Effector memory CD8-positive, alpha-beta T cell (primary cell): ENCODE measurements at regions not wholly inside any gene's neighbourhood (a gene's known extent, or its start where the extent isn't known, plus 50 kb on each side); places are given as distances from the start of the nearest gene placed in this dataset.

ENCODE experiments used
- ATAC-seq: fragments of 150-1000 bp; cut with Tn5 transposase; replicated peaks from 2 replicates; pipeline ENCODE4 v1.10.0; 2021; ENCODE audit warnings: mild to moderate bottlenecking, moderate library complexity
- DNase-seq, 3 experiments: peaks; one replicate each; pipeline ENCODE4 v3.0.0; 2021
- H3K27ac Mint-ChIP-seq, 2 donors: one replicate each; pipeline ENCODE4 v1.8.0; 2022; ENCODE audit warnings: mild to moderate bottlenecking in 2 of 2, mixed read lengths in 2 of 2, moderate library complexity in 2 of 2
- H3K27me3 Mint-ChIP-seq, 2 donors: one replicate each; pipeline ENCODE4 v1.8.0; 2022; ENCODE audit warnings: mixed read lengths in 2 of 2
- H3K36me3 Mint-ChIP-seq: one replicate; pipeline ENCODE4 v1.8.0; 2022; ENCODE audit warnings: mild to moderate bottlenecking, moderate library complexity, mixed read lengths; ENCODE audit not compliant: insufficient read depth
- H3K4me1 Mint-ChIP-seq, 2 donors: one replicate each; pipeline ENCODE4 v1.8.0; 2022; ENCODE audit warnings: low read depth in 2 of 2, mixed read lengths in 2 of 2
- H3K4me3 Mint-ChIP-seq, 2 donors: one replicate each; pipeline ENCODE4 v1.8.0; 2022; ENCODE audit warnings: mild to moderate bottlenecking in 2 of 2, mixed read lengths in 2 of 2, moderate library complexity in 2 of 2
- H3K9me3 Mint-ChIP-seq, 2 donors: one replicate each; pipeline ENCODE4 v1.8.0; 2022; ENCODE audit warnings: mixed read lengths in 2 of 2

- no peaks in the 10 kb centered on the region for H3K36me3 Mint-ChIP-seq
- H3K27me3 Mint-ChIP-seq = peaks cover 17 to 65% of the 10 kb centered on the region in 2 donors
- no peak overlapping the region for H3K4me3 Mint-ChIP-seq
- H3K4me1 Mint-ChIP-seq = no peaks in the 10 kb centered on the region
- ATAC-seq = no peak
- DNase-seq = no peak
- H3K9me3 Mint-ChIP-seq = peaks cover 2 to 11% of the 10 kb centered on the region in 2 donors
- no peak overlapping the region for H3K27ac Mint-ChIP-seq
Measured at GRCh38 chr16:85187886-85188285, 75.6 kb upstream of the CIBAR2 start.

- H3K27ac Mint-ChIP-seq = no peak overlapping the region
- DNase-seq (no peak), ATAC-seq (no peak)
- H3K9me3 Mint-ChIP-seq = peaks cover 2 to 11% of the 10 kb centered on the region in 2 donors
- H3K4me1 Mint-ChIP-seq = no peaks in the 10 kb centered on the region
- no peaks in the 10 kb centered on the region for H3K36me3 Mint-ChIP-seq
- H3K4me3 Mint-ChIP-seq = no peak overlapping the region
- H3K27me3 Mint-ChIP-seq = peaks cover 15 to 57% of the 10 kb centered on the region in 2 donors
Measured at GRCh38 chr16:85188822-85189672, 76.8 kb upstream of the CIBAR2 start.

GRCh38 chr16:85190572-85190971 lies 78.3 kb upstream of the CIBAR2 start:
- Mint-ChIP-seq H3K36me3 (no peaks in the 10 kb centered on the region), H3K4me1 (no peaks in the 10 kb centered on the region), H3K27me3 (peaks cover 21 to 57% of the 10 kb centered on the region in 2 donors), H3K9me3 (peaks cover 0 to 2% of the 10 kb centered on the region in 2 donors), H3K4me3 (no peak overlapping the region), H3K27ac (no peak overlapping the region)
- no peak for ATAC-seq
- DNase-seq = no peak

- ATAC-seq = no peak
- H3K4me3 Mint-ChIP-seq = no peak overlapping the region
- H3K36me3 Mint-ChIP-seq = no peaks in the 10 kb centered on the region
- H3K27ac Mint-ChIP-seq = no peak overlapping the region
- peaks cover 26 to 54% of the 10 kb centered on the region in 2 donors for H3K27me3 Mint-ChIP-seq
- H3K9me3 Mint-ChIP-seq = peaks cover 0 to 2% of the 10 kb centered on the region in 2 donors
- H3K4me1 Mint-ChIP-seq = no peaks in the 10 kb centered on the region
- no peak for DNase-seq
Measured at GRCh38 chr16:85191341-85191965, 79.2 kb upstream of the CIBAR2 start.

- Mint-ChIP-seq H3K4me1 (no peaks in the 10 kb centered on the region), H3K27me3 (peaks cover 27 to 52% of the 10 kb centered on the region in 2 donors), H3K9me3 (peaks cover 0 to 2% of the 10 kb centered on the region in 2 donors), H3K36me3 (no peaks in the 10 kb centered on the region), H3K27ac (no peak overlapping the region), H3K4me3 (no peak overlapping the region)
- no peak for ATAC-seq
- DNase-seq = no peak
Measured at GRCh38 chr16:85192238-85193114, 80.2 kb upstream of the CIBAR2 start.

- DNase-seq (no peak), ATAC-seq (no peak)
- Mint-ChIP-seq H3K36me3 (no peaks in the 10 kb centered on the region), H3K4me1 (no peaks in the 10 kb centered on the region), H3K9me3 (peaks cover 0 to 2% of the 10 kb centered on the region in 2 donors), H3K27ac (no peak overlapping the region), H3K27me3 (peaks cover 32 to 52% of the 10 kb centered on the region in 2 donors), H3K4me3 (no peak overlapping the region)
Measured at GRCh38 chr16:85193115-85193493, 80.8 kb upstream of the CIBAR2 start.

- ATAC-seq (no peak), DNase-seq (no peak)
- H3K4me3 Mint-ChIP-seq = no peak overlapping the region
- no peak overlapping the region for H3K27ac Mint-ChIP-seq
- H3K27me3 Mint-ChIP-seq = peaks cover 30 to 49% of the 10 kb centered on the region in 2 donors
- H3K36me3 Mint-ChIP-seq = no peaks in the 10 kb centered on the region
- no peaks in the 10 kb centered on the region for H3K4me1 Mint-ChIP-seq
- peaks cover 0 to 2% of the 10 kb centered on the region in 2 donors for H3K9me3 Mint-ChIP-seq
Measured at GRCh38 chr16:85193876-85194275, 81.6 kb upstream of the CIBAR2 start.

- Mint-ChIP-seq H3K9me3 (peaks cover 0 to 2% of the 10 kb centered on the region in 2 donors), H3K4me3 (no peak overlapping the region), H3K36me3 (no peaks in the 10 kb centered on the region), H3K4me1 (no peaks in the 10 kb centered on the region), H3K27ac (no peak overlapping the region), H3K27me3 (peaks cover 30 to 49% of the 10 kb centered on the region in 2 donors)
- DNase-seq = no peak
- no peak for ATAC-seq
Measured at GRCh38 chr16:85194307-85195270, 82.3 kb upstream of the CIBAR2 start.

GRCh38 chr16:85195271-85195647 lies 83.0 kb upstream of the CIBAR2 start:
- Mint-ChIP-seq H3K27me3 (peaks cover 30 to 49% of the 10 kb centered on the region in 2 donors), H3K36me3 (no peaks in the 10 kb centered on the region), H3K4me3 (no peak overlapping the region), H3K27ac (no peak overlapping the region), H3K9me3 (no peaks in the 10 kb centered on the region), H3K4me1 (no peaks in the 10 kb centered on the region)
- DNase-seq (no peak), ATAC-seq (no peak)

- H3K27ac Mint-ChIP-seq = no peak overlapping the region
- H3K27me3 Mint-ChIP-seq = peaks cover 30 to 49% of the 10 kb centered on the region in 2 donors
- H3K9me3 Mint-ChIP-seq = no peaks in the 10 kb centered on the region
- no peaks in the 10 kb centered on the region for H3K36me3 Mint-ChIP-seq
- DNase-seq (no peak), ATAC-seq (no peak)
- no peaks in the 10 kb centered on the region for H3K4me1 Mint-ChIP-seq
- no peak overlapping the region for H3K4me3 Mint-ChIP-seq
Measured at GRCh38 chr16:85195900-85196772, 83.9 kb upstream of the CIBAR2 start.

- peaks cover 30 to 40% of the 10 kb centered on the region in 2 donors for H3K27me3 Mint-ChIP-seq
Measured at GRCh38 chr16:85196976-85197375, 84.7 kb upstream of the CIBAR2 start.

More at GRCh38 chr16:85196976-85197375, 84.7 kb upstream of the CIBAR2 start:
- Mint-ChIP-seq H3K27ac (no peak overlapping the region), H3K9me3 (no peaks in the 10 kb centered on the region), H3K4me3 (no peak overlapping the region), H3K4me1 (no peaks in the 10 kb centered on the region), H3K36me3 (no peaks in the 10 kb centered on the region)
- DNase-seq (no peak), ATAC-seq (no peak)
